ENCODE measurements at regions not wholly inside any gene's neighbourhood (a gene's known extent, or its start where the extent isn't known, plus 50 kb on each side); places are given as distances from the start of the nearest gene placed in this dataset.

DNA sequence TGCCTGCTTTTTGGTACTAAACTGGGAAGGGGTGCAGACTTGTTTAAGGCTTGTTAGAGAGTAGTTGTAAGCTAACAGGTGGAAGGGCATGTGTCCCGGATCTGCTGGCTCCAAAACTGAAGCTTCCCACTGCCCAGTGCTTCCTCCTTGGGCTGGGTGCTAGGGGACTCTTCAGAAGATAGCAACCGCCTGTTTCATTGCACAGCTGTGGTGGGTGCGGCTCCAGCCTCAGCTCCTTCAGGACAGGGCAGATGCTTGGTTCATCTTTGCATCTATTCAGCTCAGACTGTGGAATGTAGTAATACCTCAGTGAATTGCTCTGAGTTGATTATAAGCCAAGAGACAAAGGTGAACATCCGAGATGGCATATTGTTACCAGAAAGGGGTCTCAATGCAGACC is 527.1 kb downstream of the TYW1 start:
- Histone ChIP-seq H3K36me3 (ENCODE audit: control insufficient read depth, insufficient read depth, low read length) (no peaks in the 10 kb centered on the region), H3K27me3 (ENCODE audit: control insufficient read depth, insufficient read depth, low read length) (no peaks in the 10 kb centered on the region), H3K4me3 (ENCODE audit: low read depth, low read length) (no peak overlapping the region)
- DNase-seq (ENCODE audit: low read depth) = no peak
- no peak for FAIRE-seq
- no peak for TF ChIP-seq CTCF (IDR thresholded peaks at IDR 0.05; ENCODE audit: insufficient read depth, low read length, severe bottlenecking)

DNA sequence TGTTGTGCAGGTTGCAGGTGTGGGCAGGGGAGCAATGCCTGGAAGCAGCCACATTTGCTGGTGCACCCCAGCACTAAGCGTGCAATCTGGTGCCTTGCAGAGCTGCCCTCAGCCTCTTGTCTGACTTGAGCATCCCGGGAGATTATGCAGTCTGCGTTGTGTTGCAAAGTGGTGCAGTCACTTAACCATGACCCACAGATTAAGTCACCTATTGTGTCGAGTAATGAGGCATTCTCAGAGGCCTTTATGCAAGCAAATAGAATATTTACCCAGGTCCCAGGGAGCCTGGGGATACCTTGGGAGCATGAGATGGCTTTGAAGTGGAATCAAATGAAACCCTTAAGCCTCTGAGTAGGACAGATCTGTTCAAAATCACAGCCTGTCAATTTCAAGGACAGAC is 529.0 kb downstream of the TYW1 start:
- H3K27me3 ChIP-seq (ENCODE audit: control insufficient read depth, insufficient read depth, low read length) = no peaks in the 10 kb centered on the region
- DNase-seq (ENCODE audit: low read depth) (no peak), FAIRE-seq (no peak)
- no peaks in the 10 kb centered on the region for H3K36me3 ChIP-seq (ENCODE audit: control insufficient read depth, insufficient read depth, low read length)
- no peak overlapping the region for H3K4me3 ChIP-seq (ENCODE audit: low read depth, low read length)
- TF ChIP-seq CTCF (IDR thresholded peaks at IDR 0.05; ENCODE audit: insufficient read depth, low read length, severe bottlenecking) = no peak

GRCh38 chr7:67535241-67535989 is 538.8 kb downstream of the TYW1 start:
- TF ChIP-seq CTCF (IDR thresholded peaks at IDR 0.05; ENCODE audit: insufficient read depth, low read length, severe bottlenecking) = no peak
- H3K4me3 ChIP-seq (ENCODE audit: low read depth, low read length) = no peak overlapping the region
- no peaks in the 10 kb centered on the region for H3K27me3 ChIP-seq (ENCODE audit: control insufficient read depth, insufficient read depth, low read length)
- FAIRE-seq = no peak
- no peaks in the 10 kb centered on the region for H3K36me3 ChIP-seq (ENCODE audit: control insufficient read depth, insufficient read depth, low read length)
- DNase-seq (ENCODE audit: low read depth) = no peak

DNA sequence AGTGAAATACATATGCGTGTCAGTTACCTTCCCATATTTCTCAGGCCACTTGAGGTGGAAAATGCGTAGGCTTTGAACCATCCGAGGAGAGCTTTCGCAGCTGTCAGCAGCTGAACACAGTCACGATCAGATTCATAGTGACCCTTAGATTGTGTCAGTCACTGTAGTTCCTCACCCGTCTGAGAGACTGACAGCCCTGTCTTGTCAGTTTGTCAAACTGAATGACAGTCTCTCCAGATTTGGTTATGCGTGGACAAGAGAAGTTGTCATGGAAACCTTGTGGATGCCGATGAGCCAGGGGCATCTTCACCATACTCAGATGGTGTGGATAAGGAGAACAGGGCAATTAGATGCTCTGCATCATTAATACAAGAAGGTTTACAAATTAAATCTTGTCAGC is 546.3 kb downstream of the TYW1 start:
- DNase-seq (ENCODE audit: low read depth) (no peak), FAIRE-seq (no peak)
- no peaks in the 10 kb centered on the region for H3K27me3 ChIP-seq (ENCODE audit: control insufficient read depth, insufficient read depth, low read length)
- no peaks in the 10 kb centered on the region for H3K36me3 ChIP-seq (ENCODE audit: control insufficient read depth, insufficient read depth, low read length)
- no peak overlapping the region for H3K4me3 ChIP-seq (ENCODE audit: low read depth, low read length)
- no peak for TF ChIP-seq CTCF (IDR thresholded peaks at IDR 0.05; ENCODE audit: insufficient read depth, low read length, severe bottlenecking)

DNA sequence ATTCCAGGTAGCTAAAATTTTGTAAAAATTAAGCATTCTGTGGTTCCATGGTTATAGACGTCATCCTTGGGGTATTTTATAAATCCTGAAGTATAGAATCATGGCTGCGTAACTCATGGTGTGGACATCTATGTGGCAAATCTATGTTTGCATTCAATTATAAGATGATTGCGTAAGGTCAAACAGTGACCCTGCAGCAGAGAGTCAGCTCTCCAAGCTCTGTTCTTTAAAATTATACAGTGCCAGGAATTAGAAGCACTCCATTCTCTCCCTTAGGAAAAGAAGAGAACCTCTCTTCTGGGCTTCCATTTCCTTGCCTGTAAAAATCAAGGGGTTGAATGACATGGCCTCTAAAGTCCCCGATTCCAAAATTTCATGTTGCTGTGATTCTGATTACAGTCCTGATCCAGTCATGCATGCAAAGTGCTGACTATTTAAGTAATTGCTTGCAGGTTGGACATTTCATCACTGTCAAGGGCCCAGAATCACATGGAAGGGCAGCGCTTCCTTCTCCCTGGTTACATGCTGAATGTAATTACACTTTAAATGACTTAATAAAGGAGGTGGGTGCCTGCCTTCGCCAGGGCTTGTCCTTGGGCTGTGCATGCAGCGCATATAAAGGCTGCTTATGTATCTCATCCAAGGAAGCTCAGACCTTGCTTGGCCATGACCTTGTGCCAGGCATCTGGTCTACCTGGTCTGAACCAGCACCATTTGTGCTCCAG is 550.7 kb downstream of the TYW1 start:
- Histone ChIP-seq H3K36me3 (ENCODE audit: control insufficient read depth, insufficient read depth, low read length) (no peaks in the 10 kb centered on the region), H3K4me3 (ENCODE audit: low read depth, low read length) (no peak overlapping the region), H3K27me3 (ENCODE audit: control insufficient read depth, insufficient read depth, low read length) (no peaks in the 10 kb centered on the region)
- FAIRE-seq (no peak), DNase-seq (ENCODE audit: low read depth) (no peak)
- no peak for TF ChIP-seq CTCF (IDR thresholded peaks at IDR 0.05; ENCODE audit: insufficient read depth, low read length, severe bottlenecking)
